ENCODE measurements at regions not wholly inside any gene's neighbourhood (a gene's known extent, or its start where the extent isn't known, plus 50 kb on each side); places are given as distances from the start of the nearest gene placed in this dataset.
"Not testable (repeated sequence)": the region's sequence is repeated elsewhere in the genome, so short reads cannot be mapped to it uniquely, and the experiment has no call there.

DNA sequence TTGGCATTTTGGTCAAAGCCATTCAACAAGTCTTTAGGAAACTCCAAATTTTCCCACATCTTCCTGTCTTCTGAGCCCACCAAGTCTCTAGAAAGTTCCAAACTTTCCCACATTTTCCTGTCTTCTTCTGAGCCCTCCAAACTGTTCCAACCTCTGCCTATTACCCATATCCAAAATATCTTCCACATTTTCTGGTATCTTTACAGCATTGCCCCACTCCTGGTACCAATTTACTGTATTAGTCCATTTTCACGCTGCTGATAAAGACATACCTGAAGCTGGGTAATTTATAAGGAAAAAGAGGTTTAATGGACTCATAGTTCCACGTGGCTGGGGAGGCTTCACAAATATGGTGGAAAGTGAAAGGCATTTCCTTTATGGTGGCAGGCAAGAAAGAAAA is 56.1 kb upstream of the GABRA3 start:
- POLR2A ChIA-PET (ENCODE audit: low non-redundant PET); intact Hi-C loops (cut with micrococcal nuclease; ENCODE audit: unreplicated experiment); H3K9me3 ChIP-seq (ENCODE audit: low read depth, low read length, poor library complexity, severe bottlenecking); H3K4me1 ChIP-seq (ENCODE audit: insufficient read depth, low read length, poor library complexity, severe bottlenecking); H3K4me3 ChIP-seq (ENCODE audit: low read depth, low read length, poor library complexity, severe bottlenecking); BruUV-seq (replicated peaks); H3K27ac ChIP-seq (ENCODE audit: low read depth, low read length, poor library complexity, severe bottlenecking); H3K36me3 ChIP-seq (ENCODE audit: insufficient read depth, low read length, poor library complexity, severe bottlenecking); H3K27me3 ChIP-seq (replicated peaks; ENCODE audit: insufficient read depth, low read depth, low read length, poor library complexity); CTCF ChIA-PET; DNase-seq (ENCODE audit: low spot score): not testable (repeated sequence)

DNA sequence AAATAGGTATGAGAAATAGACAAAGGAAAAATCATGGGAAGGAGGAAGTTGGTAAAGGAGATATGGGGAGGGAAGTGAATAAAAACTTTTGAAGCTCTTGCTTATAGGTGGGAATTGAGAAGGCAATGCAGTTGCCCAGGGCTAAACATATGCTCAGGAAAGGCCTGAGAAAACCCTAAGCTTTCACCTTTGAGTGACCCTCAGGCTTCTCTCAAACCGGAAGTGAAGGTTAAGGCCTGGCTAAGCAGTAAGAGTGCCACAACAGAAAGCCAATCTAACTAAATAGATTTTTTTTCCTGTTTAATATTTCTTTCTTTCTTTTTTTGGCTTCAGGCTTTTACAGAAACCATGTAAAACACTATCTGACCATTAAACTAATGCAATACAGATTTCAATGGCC is 69.5 kb upstream of the GABRA3 start:
- POLR2A ChIA-PET (ENCODE audit: low non-redundant PET) = no interaction called here
- Histone ChIP-seq H3K27me3 (replicated peaks; ENCODE audit: insufficient read depth, low read depth, low read length, poor library complexity) (no peaks in the 10 kb centered on the region), H3K27ac (ENCODE audit: low read depth, low read length, poor library complexity, severe bottlenecking) (no peak overlapping the region), H3K4me1 (ENCODE audit: insufficient read depth, low read length, poor library complexity, severe bottlenecking) (no peaks in the 10 kb centered on the region), H3K4me3 (ENCODE audit: low read depth, low read length, poor library complexity, severe bottlenecking) (no peak overlapping the region), H3K36me3 (ENCODE audit: insufficient read depth, low read length, poor library complexity, severe bottlenecking) (no peaks in the 10 kb centered on the region), H3K9me3 (ENCODE audit: low read depth, low read length, poor library complexity, severe bottlenecking) (no peaks in the 10 kb centered on the region)
- CTCF ChIA-PET = no interaction called here
- DNase-seq (ENCODE audit: low spot score) = no peak
- BruUV-seq (replicated peaks) = no TSS peak
- no peak for TF ChIP-seq EZH2 (IDR thresholded peaks at IDR 0.05; ENCODE audit: borderline replicate concordance, low read depth, low read length, poor library complexity, severe bottlenecking)
- TF ChIP-seq, protein P1, sequence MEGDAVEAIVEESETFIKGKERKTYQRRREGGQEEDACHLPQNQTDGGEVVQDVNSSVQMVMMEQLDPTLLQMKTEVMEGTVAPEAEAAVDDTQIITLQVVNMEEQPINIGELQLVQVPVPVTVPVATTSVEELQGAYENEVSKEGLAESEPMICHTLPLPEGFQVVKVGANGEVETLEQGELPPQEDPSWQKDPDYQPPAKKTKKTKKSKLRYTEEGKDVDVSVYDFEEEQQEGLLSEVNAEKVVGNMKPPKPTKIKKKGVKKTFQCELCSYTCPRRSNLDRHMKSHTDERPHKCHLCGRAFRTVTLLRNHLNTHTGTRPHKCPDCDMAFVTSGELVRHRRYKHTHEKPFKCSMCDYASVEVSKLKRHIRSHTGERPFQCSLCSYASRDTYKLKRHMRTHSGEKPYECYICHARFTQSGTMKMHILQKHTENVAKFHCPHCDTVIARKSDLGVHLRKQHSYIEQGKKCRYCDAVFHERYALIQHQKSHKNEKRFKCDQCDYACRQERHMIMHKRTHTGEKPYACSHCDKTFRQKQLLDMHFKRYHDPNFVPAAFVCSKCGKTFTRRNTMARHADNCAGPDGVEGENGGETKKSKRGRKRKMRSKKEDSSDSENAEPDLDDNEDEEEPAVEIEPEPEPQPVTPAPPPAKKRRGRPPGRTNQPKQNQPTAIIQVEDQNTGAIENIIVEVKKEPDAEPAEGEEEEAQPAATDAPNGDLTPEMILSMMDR (conservative IDR thresholded peaks at IDR 0.05; ENCODE audit: low read depth, low read length) = no peak
- intact Hi-C loops (cut with micrococcal nuclease; ENCODE audit: unreplicated experiment) = no loop called here

DNA sequence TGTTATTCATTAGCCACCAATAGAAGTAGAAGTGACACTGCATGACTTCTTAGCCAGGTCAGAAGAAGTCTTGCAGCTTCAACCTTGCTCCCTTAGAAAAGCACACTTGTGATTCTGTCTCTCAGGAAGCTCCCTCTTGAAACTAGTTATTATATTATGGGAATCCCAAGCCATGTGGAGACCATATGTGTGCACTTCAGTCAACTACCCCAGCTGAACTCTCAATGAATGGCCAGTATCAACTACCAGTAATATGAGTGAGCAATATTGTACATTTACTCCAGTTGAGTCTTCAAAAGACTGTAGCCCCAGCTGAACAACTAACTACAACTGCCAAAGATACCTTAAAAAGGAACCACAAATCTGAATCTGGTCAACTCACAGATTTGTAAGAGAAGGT is 77.1 kb upstream of the GABRA3 start:
- no peak for DNase-seq (ENCODE audit: low spot score)
- intact Hi-C loops (cut with micrococcal nuclease; ENCODE audit: unreplicated experiment) = no loop called here
- no peaks in the 10 kb centered on the region for H3K27me3 ChIP-seq (replicated peaks; ENCODE audit: insufficient read depth, low read depth, low read length, poor library complexity)
- H3K27ac ChIP-seq (ENCODE audit: low read depth, low read length, poor library complexity, severe bottlenecking) = no peak overlapping the region
- BruUV-seq (replicated peaks) = no TSS peak
- no peaks in the 10 kb centered on the region for H3K36me3 ChIP-seq (ENCODE audit: insufficient read depth, low read length, poor library complexity, severe bottlenecking)
- no peaks in the 10 kb centered on the region for H3K4me1 ChIP-seq (ENCODE audit: insufficient read depth, low read length, poor library complexity, severe bottlenecking)
- H3K9me3 ChIP-seq (ENCODE audit: low read depth, low read length, poor library complexity, severe bottlenecking) = no peaks in the 10 kb centered on the region
- TF ChIP-seq, protein P1 (conservative IDR thresholded peaks at IDR 0.05; ENCODE audit: low read depth, low read length) = no peak
- no peak for TF ChIP-seq EZH2 (IDR thresholded peaks at IDR 0.05; ENCODE audit: borderline replicate concordance, low read depth, low read length, poor library complexity, severe bottlenecking)
- ChIA-PET POLR2A (ENCODE audit: low non-redundant PET) (no interaction called here), CTCF (no interaction called here)
- H3K4me3 ChIP-seq (ENCODE audit: low read depth, low read length, poor library complexity, severe bottlenecking) = no peak overlapping the region

DNA sequence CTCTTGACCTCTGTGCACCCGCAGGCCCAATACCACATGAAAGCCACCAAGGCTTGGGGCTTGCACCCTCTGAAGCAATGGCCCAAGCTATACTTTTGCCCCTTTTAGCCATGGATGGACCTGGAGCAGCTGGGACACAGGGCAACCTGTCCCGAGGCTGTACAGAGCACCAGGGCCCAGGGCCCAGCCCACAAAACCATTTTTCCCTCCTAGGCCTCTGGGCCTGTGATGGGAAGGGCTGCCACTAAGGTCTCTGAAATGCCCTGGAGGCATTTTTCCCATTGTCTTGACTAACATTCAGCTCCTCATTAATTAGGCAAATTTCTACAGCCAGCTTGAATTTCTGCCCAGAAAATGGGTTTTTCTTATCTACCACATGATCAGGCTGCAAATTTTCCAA is 79.9 kb upstream of the GABRA3 start:
- H3K9me3 ChIP-seq (ENCODE audit: low read depth, low read length, poor library complexity, severe bottlenecking) = no peaks in the 10 kb centered on the region
- no TSS peak for BruUV-seq (replicated peaks)
- no peaks in the 10 kb centered on the region for H3K36me3 ChIP-seq (ENCODE audit: insufficient read depth, low read length, poor library complexity, severe bottlenecking)
- no peak overlapping the region for H3K4me3 ChIP-seq (ENCODE audit: low read depth, low read length, poor library complexity, severe bottlenecking)
- no peaks in the 10 kb centered on the region for H3K4me1 ChIP-seq (ENCODE audit: insufficient read depth, low read length, poor library complexity, severe bottlenecking)
- ChIA-PET CTCF (no interaction called here), POLR2A (ENCODE audit: low non-redundant PET) (no interaction called here)
- TF ChIP-seq, protein P1 (conservative IDR thresholded peaks at IDR 0.05; ENCODE audit: low read depth, low read length) = no peak
- TF ChIP-seq EZH2 (IDR thresholded peaks at IDR 0.05; ENCODE audit: borderline replicate concordance, low read depth, low read length, poor library complexity, severe bottlenecking) = no peak
- no peaks in the 10 kb centered on the region for H3K27me3 ChIP-seq (replicated peaks; ENCODE audit: insufficient read depth, low read depth, low read length, poor library complexity)
- intact Hi-C loops (cut with micrococcal nuclease; ENCODE audit: unreplicated experiment) = no loop called here
- H3K27ac ChIP-seq (ENCODE audit: low read depth, low read length, poor library complexity, severe bottlenecking) = no peak overlapping the region
- DNase-seq (ENCODE audit: low spot score) = no peak
